ENCODE measurements at regions not wholly inside any gene's neighbourhood (a gene's known extent, or its start where the extent isn't known, plus 50 kb on each side); places are given as distances from the start of the nearest gene placed in this dataset.
A peak's percentile ranks its signal among the peaks of the same experiment; 100 is the strongest.

GRCh38 chr1:98323388-98323787 lies 338.1 kb upstream of the SNX7 start:
- Histone ChIP-seq H3K9me3 (ENCODE audit: low read length) (no peaks in the 10 kb centered on the region), H3K4me2 (ENCODE audit: low read length) (peak overlapping the region; percentile 73), H3K27me3 (ENCODE audit: low read length) (no peaks in the 10 kb centered on the region), H3K9ac (ENCODE audit: low read length) (peak overlapping the region; percentile 59), H3K36me3 (ENCODE audit: low read depth, low read length) (no peaks in the 10 kb centered on the region), H2AFZ (ENCODE audit: low read length) (no peak overlapping the region), H3K4me1 (ENCODE audit: insufficient read depth, low read length) (peaks cover 75% of the 10 kb centered on the region), H4K20me1 (ENCODE audit: low read length) (no peaks in the 10 kb centered on the region), H3K79me2 (ENCODE audit: low read length) (no peaks in the 10 kb centered on the region), H3F3A (ENCODE audit: low read length, unreplicated experiment) (peaks cover 19% of the 10 kb centered on the region), H3K4me3 (ENCODE audit: low read length) (peak overlapping the region; percentile 32), H3K27ac (ENCODE audit: low read length) (peak overlapping the region; percentile 96), H3K9me2 (replicated peaks; ENCODE audit: low read length) (no peaks in the 10 kb centered on the region)
- BruUV-seq (replicated peaks), result no TSS peak
- ChIA-PET POLR2A (ENCODE audit: unreplicated experiment) (interaction anchor here (0.6 kb wide), 1 partner anchor 11 kb away, joined by 3 read pairs; no protein-coding TSS in a partner anchor), CTCF (interaction anchor here (0.7 kb wide), 1 partner anchor 318 kb away, joined by 3 read pairs; no protein-coding TSS in a partner anchor)
- intact Hi-C loops (cut with micrococcal nuclease), result loop anchor here (1.0 to 10.0 kb wide), 7 partner anchors 8 to 1179 kb away; partner anchors contain the start of gene DPYD
- DNase-seq, result peak; percentile 89
- ATAC-seq, result peak; percentile 71
- no peak for TF ChIP-seq EZH2 (IDR thresholded peaks at IDR 0.05; ENCODE audit: low read length, unreplicated experiment)
- TF ChIP-seq CTCF (conservative IDR thresholded peaks at IDR 0.05; ENCODE audit: low read depth, low read length), result no peak
- TF ChIP-seq EZH2phosphoT487 (IDR thresholded peaks at IDR 0.05; ENCODE audit: borderline replicate concordance, low read length), result no peak

- peak; percentile 82 for DNase-seq
- Histone ChIP-seq H3K27me3 (ENCODE audit: low read length) (no peaks in the 10 kb centered on the region), H3K4me2 (ENCODE audit: low read length) (peak overlapping the region; percentile 73), H3K79me2 (ENCODE audit: low read length) (no peaks in the 10 kb centered on the region), H3F3A (ENCODE audit: low read length, unreplicated experiment) (peaks cover 19% of the 10 kb centered on the region), H3K4me3 (ENCODE audit: low read length) (peak overlapping the region; percentile 32; the same call in 1 of the 2 replicates), H4K20me1 (ENCODE audit: low read length) (no peaks in the 10 kb centered on the region), H3K4me1 (ENCODE audit: insufficient read depth, low read length) (peaks cover 70% of the 10 kb centered on the region), H2AFZ (ENCODE audit: low read length) (no peak overlapping the region), H3K27ac (ENCODE audit: low read length) (peak overlapping the region; percentile 96), H3K9me2 (replicated peaks; ENCODE audit: low read length) (no peaks in the 10 kb centered on the region), H3K36me3 (ENCODE audit: low read depth, low read length) (no peaks in the 10 kb centered on the region), H3K9ac (ENCODE audit: low read length) (peak overlapping the region; percentile 59), H3K9me3 (ENCODE audit: low read length) (no peaks in the 10 kb centered on the region)
- intact Hi-C loops (cut with micrococcal nuclease), result loop anchor here (1.0 to 10.0 kb wide), 7 partner anchors 8 to 1178 kb away; partner anchors contain the start of gene DPYD
- CTCF ChIA-PET, result no interaction called here
- POLR2A ChIA-PET (ENCODE audit: unreplicated experiment), result interaction anchor here (0.6 kb wide), 1 partner anchor 11 kb away, joined by 3 read pairs; no protein-coding TSS in a partner anchor
- TSS peak; percentile 76 for BruUV-seq (replicated peaks)
- TF ChIP-seq EZH2phosphoT487 (IDR thresholded peaks at IDR 0.05; ENCODE audit: borderline replicate concordance, low read length) (no peak), EZH2 (IDR thresholded peaks at IDR 0.05; ENCODE audit: low read length, unreplicated experiment) (no peak), CTCF (conservative IDR thresholded peaks at IDR 0.05; ENCODE audit: low read depth, low read length) (no peak)
- peak; percentile 32 for ATAC-seq
Measured at GRCh38 chr1:98322966-98323365, 338.6 kb upstream of the SNX7 start.

- Histone ChIP-seq H3K4me1 (ENCODE audit: insufficient read depth, low read length) (peaks cover 68% of the 10 kb centered on the region), H3K9me3 (ENCODE audit: low read length) (no peaks in the 10 kb centered on the region), H3K4me3 (ENCODE audit: low read length) (no peak overlapping the region), H3K79me2 (ENCODE audit: low read length) (no peaks in the 10 kb centered on the region), H3F3A (ENCODE audit: low read length, unreplicated experiment) (peaks cover 19% of the 10 kb centered on the region), H3K9me2 (replicated peaks; ENCODE audit: low read length) (no peaks in the 10 kb centered on the region), H2AFZ (ENCODE audit: low read length) (no peak overlapping the region), H3K27ac (ENCODE audit: low read length) (peak overlapping the region; percentile 96), H3K9ac (ENCODE audit: low read length) (no peak overlapping the region), H4K20me1 (ENCODE audit: low read length) (no peaks in the 10 kb centered on the region), H3K36me3 (ENCODE audit: low read depth, low read length) (no peaks in the 10 kb centered on the region), H3K27me3 (ENCODE audit: low read length) (no peaks in the 10 kb centered on the region), H3K4me2 (ENCODE audit: low read length) (peak overlapping the region; percentile 73)
- ATAC-seq (no peak), DNase-seq (no peak)
- intact Hi-C loops (cut with micrococcal nuclease), result loop anchor here (2.0 to 10.0 kb wide), 5 partner anchors 25 to 1177 kb away; partner anchors contain the start of gene DPYD
- ChIA-PET CTCF (no interaction called here), POLR2A (ENCODE audit: unreplicated experiment) (no interaction called here)
- TF ChIP-seq EZH2 (IDR thresholded peaks at IDR 0.05; ENCODE audit: low read length, unreplicated experiment), result no peak
- TF ChIP-seq CTCF (conservative IDR thresholded peaks at IDR 0.05; ENCODE audit: low read depth, low read length), result no peak
- no peak for TF ChIP-seq EZH2phosphoT487 (IDR thresholded peaks at IDR 0.05; ENCODE audit: borderline replicate concordance, low read length)
- no TSS peak for BruUV-seq (replicated peaks)
Measured at GRCh38 chr1:98322086-98322485, 339.4 kb upstream of the SNX7 start.
